GM19351 (cell line): ENCODE measurements at regions not wholly inside any gene's neighbourhood (a gene's known extent, or its start where the extent isn't known, plus 50 kb on each side); places are given as distances from the start of the nearest gene placed in this dataset.
"Not testable (repeated sequence)": the region's sequence is repeated elsewhere in the genome, so short reads cannot be mapped to it uniquely, and the experiment has no call there.

Experiments used
- ATAC-seq: cut with Tn5 transposase; IDR thresholded peaks from one replicate; pipeline ENCODE4 v1.9.1; 2021; ENCODE audit warnings: mild to moderate bottlenecking, moderate library complexity; ENCODE audit not compliant: unreplicated experiment

DNA sequence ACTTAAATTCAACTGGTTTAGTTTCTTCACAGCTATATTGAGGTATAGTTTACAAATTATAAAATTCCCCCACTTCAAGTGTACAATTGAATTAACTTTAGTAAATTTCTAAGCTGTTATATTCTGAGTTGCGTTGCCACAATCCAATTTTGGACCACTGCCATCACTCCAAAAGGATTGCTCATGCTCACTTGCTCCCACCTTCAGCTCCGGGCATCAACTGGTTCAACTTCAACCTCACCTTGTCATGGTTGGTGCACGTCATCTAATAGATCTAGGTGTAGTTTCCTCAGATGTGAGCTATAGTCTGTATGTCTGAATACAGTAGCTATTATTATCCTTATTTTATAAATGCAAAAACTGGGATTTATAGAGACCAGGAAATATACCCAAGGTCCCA lies 942.5 kb upstream of the WWC1 start:
- ATAC-seq = no peak

DNA sequence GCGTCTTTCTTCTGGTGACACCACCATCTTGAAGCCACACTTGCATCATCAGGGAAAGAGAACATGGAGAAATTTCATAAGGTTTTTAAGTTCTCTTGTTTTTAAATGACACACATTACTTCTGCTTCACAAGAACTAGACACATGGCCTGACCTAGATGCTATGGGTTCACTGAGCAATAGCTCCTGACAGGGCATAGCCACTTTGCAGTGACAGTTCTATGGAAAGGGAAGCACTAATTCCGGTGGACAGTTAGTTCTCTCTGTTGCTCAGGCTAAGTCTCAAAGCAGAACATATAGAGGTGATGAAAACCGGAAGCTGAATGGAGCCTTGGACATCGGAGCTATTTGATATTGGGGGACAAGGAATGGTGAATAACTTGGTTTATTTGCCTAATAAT lies 940.1 kb upstream of the WWC1 start:
- no peak for ATAC-seq

DNA sequence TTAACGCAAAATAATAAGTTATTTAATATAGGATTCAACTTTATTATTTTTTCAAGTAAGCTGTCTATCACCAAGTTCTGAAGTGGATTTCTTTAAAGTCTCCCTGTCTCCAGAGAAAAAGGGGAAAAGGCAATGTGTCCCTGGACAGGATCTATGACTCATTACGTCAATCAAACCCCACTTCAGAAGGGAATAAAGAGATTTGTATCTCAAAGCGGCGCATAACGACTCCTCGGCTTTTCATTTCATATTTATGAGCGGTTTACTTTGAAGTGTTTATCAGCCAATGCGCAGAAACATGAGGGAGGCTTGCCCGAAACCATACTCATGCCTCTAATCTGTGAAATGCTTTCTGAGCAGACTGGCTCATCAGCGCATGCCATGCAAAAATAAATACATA lies 938.6 kb upstream of the WWC1 start:
- no peak for ATAC-seq

DNA sequence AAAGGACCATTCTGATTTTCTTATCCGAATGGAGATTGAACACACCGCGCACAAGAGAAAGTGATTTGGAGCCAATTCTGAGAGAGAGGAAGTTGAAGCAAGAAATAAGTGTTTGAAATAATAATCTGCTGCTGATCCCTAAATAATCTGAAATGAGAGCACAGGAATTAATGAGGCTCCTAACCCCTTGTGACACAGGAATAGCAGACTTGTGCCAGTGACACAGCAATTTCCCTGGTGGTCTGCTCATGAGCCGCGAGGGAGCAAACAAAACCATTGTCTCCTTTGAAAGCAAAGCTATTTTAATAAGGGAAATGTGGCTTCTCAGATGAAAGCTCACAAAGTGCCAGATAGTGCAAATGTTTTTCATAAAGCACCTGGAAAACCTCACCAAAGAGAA lies 936.1 kb upstream of the WWC1 start:
- no peak for ATAC-seq

DNA sequence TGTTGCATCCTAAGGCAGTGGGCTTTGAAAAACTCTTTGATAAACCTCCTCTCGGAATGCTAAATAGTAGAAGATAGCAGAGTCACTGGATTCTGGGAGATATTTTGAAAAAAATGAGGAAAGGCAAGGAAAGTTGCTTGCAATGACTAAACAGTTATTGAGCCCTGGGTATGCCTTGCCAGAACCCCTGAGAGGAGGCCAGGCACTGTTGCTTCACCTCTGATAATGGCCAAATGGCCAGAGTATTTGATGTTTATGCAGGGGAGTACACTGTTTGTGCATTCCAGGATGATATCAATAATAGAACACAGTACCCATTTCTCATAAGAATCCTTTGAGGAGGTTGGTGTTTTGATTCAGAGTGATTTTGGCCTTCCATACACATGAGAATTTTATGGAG lies 935.1 kb upstream of the WWC1 start:
- no peak for ATAC-seq

DNA sequence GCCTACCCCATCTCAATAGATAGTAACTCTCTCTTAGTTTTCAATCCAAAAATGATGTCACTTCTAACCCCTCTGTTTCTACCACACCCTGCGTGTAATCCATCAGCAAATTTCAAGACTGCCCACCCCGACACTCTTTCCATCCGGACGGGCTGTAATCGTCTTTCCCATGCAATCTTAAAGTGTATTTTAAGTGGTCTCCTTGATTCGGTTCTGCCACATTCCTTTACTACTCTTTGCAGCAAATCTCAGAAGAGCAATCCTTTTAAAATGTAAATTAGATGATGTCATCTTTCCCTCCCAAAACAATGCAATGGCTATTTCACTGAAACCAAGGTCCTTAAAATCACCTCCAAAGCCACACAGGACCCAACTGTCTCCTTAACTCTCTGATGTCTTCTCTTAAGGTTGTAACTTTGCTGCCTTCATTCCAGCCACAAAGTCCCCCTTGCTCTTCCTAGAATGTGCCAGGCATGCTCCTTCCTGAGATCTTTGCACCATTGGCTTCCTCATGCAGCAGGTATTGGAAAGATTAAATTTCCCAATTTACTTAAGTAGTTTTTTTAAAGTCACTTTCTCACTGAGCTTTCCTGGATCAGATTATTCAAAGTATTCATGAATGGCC lies 932.5 kb upstream of the WWC1 start:
- no peak for ATAC-seq

DNA sequence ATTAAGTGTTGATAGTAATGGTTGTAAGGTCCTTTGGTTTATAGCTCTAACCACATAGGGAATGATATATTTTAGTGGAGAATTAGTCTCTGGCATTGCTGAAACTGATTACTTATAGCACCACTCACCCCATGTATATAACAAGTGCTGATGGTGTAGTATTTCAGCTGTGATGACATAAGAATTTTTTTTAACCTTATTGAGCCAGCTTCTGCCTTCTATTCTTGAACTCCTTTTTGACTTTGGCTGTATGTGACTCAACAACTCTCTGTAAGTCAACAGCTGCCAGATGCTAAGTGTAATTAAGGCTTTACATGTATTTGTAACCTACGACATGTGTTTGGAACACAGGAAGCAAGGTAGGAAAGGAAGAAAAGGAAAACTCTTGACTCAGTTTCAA lies 929.6 kb upstream of the WWC1 start:
- no peak for ATAC-seq

DNA sequence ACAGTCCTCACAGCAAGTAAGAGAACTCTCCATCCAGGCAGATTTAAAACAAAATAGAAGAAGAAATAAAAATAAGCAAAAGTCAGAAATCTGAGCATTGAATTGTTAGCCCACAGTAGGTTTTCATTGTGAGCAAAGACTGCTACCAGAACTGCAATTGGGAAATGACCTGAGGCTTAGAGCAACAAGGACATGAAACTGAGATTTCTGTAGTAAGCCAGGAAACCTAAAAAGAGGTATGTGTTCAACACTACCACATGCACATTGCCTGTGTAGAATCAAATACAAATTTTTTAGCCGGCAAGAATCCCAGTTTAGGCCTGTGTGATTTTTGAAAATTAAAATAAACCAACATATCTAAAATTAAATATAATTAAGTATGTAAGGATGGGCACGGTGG lies 928.4 kb upstream of the WWC1 start:
- no peak for ATAC-seq

DNA sequence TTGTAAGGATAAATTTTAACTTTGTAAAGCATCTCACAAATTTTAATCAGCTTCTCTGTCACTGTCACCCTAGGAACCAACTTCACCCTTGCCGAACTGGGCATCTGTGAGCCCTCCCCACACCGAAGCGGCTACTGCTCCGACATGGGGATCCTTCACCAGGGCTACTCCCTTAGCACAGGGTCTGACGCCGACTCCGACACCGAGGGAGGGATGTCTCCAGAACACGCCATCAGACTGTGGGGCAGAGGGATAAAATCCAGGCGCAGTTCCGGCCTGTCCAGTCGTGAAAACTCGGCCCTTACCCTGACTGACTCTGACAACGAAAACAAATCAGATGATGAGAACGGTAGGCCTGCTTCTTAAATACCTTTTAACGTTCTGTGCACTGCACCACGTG lies 916.3 kb upstream of the WWC1 start:
- no peak for ATAC-seq

DNA sequence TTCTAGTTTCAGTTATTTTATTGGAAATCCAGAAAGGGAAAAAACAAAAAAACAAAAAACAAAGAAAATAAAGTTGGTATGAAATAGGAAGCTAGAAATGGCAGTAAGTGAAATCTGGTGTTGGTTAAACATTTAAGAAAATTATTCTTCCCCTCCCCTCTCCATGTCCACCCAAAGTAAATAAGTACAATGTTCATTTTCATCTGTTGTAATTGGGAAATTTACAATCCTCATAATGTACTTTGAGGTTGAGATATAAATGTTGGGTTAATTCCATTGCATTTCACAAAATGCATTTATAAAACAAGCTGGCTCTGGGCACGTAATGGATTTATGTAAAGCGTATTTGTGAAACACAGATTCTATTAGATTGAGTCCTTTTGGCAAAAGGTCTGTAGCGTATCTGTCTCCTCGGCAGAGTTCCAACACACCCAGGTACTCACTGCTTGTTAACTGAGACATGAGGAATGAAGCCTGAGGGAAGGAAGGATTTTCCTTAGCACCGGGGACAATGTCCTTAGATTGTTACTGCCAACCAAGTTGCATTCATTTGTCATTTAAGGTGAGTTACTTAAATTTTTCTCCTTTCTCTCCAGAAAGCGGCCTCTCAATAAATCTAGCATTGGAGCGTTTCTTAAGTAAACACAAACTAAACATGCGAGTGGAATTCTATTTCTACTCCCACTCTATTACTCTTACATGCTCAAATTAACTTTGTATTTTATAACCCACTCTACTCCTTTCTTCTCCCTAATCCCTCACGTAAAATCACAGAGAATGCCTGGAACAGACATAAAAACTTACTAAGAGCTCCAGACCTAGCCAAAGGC lies 912.3 kb upstream of the WWC1 start:
- no peak for ATAC-seq

DNA sequence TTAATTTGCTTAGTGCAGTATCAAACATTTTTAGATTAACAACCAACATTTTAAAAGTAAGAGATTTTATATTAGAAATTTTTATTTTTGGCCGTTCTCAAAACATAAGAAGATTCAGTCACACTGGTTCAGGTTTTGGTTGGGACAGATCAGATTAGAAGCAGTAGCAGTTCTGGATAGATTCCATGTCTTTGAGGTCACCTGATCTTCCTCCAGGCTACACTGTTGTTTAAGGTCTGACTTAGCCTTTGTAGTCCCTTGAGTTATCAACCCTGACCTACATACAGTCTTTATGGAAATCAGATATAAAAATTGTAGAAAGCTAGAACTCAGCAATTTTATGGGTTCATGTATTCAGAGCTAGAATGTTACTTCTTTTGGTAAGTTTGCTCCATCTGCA lies 910.0 kb upstream of the WWC1 start:
- ATAC-seq = no peak

DNA sequence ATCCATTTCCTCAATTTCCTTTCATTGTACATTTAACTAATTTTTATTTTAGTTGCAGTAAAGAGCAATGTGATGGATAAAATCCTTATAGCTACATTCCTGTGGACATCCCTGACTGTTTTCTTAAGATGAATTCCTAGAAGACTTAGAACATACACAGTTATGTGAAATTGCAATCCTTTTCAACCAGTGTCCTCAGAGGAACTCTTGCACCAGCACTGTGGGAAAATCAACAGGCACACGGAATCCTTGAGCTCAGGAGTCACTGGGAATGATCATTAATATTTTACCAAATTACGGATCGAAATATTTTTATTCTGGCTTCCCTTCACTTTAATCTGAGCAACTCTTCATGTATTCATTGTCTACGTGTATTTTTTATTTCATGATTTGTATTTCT lies 901.9 kb upstream of the WWC1 start:
- no peak for ATAC-seq

DNA sequence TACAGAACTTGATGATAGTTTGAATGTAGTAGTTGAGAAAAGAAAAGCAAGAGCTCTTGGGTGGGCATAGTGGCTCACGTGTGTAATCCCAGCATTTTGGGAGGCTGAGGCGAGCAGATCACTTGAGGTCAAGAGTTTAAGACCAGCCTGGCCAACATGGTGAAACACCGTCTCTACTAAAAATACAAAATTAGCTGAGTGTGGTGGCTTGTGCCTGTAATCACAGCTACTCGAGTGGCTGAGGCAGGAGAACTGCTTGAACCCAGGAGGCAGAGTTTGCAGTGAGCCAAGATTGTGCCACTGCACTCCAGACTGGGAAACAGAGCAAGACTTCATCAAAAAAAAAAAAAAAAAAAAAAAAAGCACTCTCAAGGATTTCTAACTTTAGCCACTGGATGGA lies 900.2 kb upstream of the WWC1 start:
- not testable (repeated sequence) for ATAC-seq

DNA sequence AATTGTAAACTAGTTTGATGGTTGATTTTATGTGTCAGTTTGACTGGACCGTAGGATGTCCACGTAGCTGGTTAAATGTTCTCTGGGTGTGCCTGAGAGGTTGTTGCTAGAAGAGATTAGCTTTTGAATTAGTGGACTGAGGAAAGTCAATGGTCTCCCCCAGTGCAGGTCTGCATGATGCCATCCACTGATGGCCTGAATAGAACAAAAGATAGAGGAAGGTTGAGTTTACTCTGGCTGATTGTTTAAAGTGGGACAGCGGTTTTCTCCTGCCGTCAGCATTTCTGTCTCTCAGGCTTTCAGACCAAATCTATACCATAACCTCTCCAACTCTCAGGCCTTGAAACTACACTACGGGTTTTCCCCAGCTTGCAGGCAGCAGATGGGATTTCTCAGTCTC lies 899.2 kb upstream of the WWC1 start:
- ATAC-seq = no peak

DNA sequence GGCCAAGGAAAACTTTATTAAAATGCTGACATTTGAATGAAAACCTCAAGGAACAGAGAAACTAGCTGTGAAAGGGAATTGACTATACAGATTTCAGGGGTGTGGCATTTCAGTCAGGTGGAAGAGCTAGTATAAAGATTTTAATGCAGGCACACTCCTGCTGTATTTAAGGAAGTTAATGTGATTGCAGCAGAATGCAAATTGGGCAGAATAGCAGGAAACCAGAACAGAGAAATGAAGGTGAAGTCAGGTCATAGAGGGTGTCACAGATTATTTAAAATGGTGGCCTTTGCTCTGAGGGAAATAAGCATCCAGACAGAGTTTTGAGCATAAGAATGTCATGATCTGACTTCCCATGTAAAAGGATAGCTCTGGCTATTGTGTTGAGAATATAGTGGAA lies 898.1 kb upstream of the WWC1 start:
- no peak for ATAC-seq

DNA sequence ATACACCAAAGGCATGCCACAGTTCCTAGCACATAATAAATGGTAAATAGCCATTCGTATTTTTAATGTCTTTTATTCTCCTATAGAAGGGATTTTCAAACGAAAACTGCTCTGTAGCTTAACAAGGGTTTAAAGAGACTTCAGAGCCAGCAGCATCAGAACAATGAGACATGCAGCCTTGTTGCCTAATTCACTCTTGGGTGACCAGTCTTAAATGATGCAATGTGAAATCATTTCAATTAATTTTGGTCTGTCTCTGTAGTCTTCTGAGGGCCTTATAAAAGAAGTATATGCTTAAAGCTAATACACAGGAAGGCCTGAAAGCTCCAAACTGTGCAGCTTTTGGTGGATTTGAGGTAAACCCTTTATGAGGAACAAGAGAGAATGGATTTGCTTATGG lies 888.8 kb upstream of the WWC1 start:
- no peak for ATAC-seq

DNA sequence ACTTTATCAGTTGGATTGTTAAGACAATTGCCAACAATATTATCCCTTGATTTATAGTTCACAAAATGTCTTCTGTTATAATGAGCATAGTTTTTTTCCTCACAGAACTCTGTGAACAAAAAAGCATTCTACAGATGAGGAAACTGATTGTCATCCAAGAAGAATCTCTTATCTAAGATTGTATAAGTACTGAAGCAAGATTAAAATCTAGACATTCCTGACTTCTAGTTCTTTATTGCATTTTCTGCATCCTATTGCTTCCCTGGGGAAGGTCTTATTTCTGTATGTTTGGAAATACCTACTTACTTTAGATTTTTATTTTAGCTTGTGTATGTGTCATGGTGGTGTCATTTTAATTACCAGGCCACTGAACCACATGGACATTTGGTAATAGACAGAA lies 884.9 kb upstream of the WWC1 start:
- ATAC-seq = no peak

DNA sequence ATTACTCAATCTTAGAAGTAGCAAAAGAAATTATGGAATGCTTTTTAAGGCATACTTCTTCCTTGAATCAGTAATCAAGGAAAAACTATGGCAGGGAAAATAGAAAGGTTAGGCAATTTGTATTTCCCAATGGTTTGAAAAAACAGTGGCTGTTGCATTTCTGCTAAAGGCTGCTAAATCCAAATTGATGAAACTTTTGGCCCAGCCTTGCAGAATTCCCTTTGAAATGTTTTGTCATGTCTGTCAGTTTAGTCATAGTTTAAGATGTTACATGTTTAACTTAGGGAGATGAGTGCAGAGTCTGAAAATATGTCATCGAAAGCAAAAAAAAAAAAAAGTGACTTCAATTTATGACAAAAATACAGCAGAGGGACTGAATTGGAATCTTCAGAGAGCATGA lies 878.9 kb upstream of the WWC1 start:
- ATAC-seq = no peak

DNA sequence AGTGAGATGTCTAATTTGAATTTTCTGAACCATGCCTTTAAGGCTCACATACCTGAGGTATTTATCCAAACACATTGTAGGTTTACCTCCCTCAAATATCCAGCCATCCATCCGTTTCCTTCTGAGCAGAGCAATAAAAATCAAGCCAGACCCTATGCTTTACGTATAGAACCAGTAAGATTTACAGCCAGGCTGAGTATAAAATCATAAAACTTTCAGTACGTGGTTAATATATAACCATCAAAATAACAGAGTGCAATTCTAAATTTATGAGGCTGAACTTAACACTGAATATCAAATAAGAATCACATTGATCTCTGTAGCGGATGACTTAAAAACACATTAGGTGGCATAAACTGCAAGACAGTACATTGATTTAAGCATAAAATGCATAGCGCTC lies 877.9 kb upstream of the WWC1 start:
- no peak for ATAC-seq

DNA sequence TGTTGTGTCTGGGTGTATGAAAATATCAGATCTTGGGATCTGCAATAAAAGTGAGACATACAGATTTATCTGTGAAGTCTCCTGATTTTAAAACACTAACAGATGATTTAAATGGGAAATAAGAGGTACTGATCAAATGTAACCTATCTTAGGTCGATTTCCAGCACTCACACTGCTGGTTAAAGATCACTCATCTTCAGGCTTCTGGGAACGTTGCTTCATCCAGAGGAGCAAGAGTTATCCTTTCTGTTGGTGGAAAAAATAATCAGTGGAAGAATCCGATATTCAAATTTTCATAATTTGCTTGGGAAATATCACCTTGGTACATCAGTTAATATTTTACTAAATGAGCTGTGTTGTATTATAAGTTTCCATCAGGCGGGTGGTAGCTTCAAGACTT lies 876.8 kb upstream of the WWC1 start:
- no peak for ATAC-seq

DNA sequence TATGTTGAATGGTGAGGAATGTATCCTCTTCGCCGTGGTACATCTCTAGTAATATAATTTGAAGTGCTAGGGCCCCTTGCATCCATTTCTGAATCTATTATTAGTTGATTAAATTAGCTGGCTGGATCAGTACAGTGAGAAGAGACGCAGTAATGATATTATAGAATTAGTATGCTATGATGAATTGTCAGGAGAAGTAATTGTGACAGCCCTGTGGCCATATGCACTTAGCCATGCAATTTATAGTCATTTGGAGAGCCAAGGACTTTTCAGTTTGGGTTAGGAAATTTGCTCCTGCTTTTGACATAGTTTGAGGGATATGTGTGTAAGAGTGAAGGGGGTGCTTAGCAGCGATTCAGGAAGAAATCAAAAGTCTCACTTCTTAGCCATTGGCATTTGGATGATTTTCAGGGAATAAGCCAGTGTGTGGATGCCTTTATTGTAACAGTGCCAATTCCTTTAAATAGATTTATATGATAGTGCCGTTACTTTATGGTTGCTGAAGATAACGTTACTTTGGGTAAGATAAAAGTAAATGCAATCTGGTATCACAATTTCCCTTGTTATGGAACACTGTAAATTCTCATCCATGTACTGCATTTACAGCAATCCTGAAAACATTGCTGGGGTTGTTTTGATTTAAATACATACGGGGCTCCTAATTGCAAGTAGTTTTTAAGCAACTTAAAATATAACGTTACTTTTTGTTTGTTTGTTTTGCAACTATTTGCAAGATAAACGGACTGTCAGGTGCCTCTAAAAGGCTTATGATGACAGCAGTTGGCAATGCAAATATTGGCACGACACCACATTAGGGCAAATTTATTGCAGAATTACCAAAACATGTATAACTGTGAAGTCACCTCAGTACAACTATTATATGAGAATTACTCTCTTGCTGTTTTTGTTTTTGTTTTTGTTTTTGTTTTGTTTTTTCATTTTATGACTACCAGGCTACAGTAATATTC lies 875.4 kb upstream of the WWC1 start:
- no peak for ATAC-seq

DNA sequence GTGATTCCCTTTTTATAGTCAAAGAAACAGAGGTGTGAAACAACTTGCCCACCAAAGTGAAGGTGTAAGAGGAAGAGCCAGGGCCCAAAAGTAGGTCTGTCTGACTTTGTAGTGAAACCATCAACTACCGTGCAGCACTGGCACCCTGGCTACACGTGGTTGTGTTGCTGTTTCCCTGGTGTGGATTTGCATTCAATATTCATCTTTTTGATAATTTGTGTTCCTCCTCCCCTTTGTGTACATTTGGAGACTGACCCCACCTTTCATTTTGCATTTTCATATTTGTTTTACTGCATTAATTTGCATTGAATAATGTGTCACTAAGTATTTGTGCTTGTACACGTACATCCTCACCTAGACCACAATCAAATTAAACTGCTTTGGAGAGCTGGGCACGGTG lies 873.8 kb upstream of the WWC1 start:
- ATAC-seq = no peak
